GM23338 (cell line): ENCODE measurements at regions not wholly inside any gene's neighbourhood (a gene's known extent, or its start where the extent isn't known, plus 50 kb on each side); places are given as distances from the start of the nearest gene placed in this dataset.

ENCODE experiments used
- ATAC-seq: fragments of 200-7000 bp; cut with Tn5 transposase; 3 replicates; pipeline ENCODE4 v1.9.1; 2020
- DNase-seq: peaks from one replicate; pipeline ENCODE4 v3.0.0-alpha.2; 2015; ENCODE audit warnings: low spot score
- H2AFZ ChIP-seq: fragments of 200-600 bp; sonication (generic); 2 replicates; pipeline ENCODE4 v1.8.0; 2016; ENCODE audit warnings: antibody characterized with exemption, mild to moderate bottlenecking, moderate library complexity
- H3F3A ChIP-seq: fragments of 200-600 bp; sonication (generic); replicated peaks from 2 replicates; pipeline ENCODE4 v1.8.0; 2017; ENCODE audit warnings: antibody characterized with exemption, mixed run types, low read depth
- H3K27ac ChIP-seq: fragments of 200-600 bp; sonication (generic); 2 replicates; pipeline ENCODE4 v1.6.1; 2016; ENCODE audit warnings: low read depth
- H3K27me3 ChIP-seq: fragments of 200-600 bp; sonication (generic); 2 replicates; pipeline ENCODE4 v1.8.0; 2016; ENCODE audit warnings: mild to moderate bottlenecking, mixed run types, moderate library complexity; ENCODE audit not compliant: insufficient read depth
- H3K36me3 ChIP-seq: fragments of 200-600 bp; sonication (generic); 2 replicates; pipeline ENCODE4 v1.8.0; 2016; ENCODE audit warnings: mild to moderate bottlenecking; ENCODE audit not compliant: insufficient read depth
- H3K4me1 ChIP-seq: fragments of 200-600 bp; sonication (generic); 2 replicates; pipeline ENCODE4 v1.8.0; 2016; ENCODE audit warnings: mild to moderate bottlenecking, moderate library complexity; ENCODE audit not compliant: insufficient read depth
- H3K4me2 ChIP-seq: fragments of 200-600 bp; sonication (generic); 2 replicates; pipeline ENCODE4 v1.7.1; 2017; ENCODE audit warnings: mixed run types
- H3K4me3 ChIP-seq: fragments of 200-600 bp; sonication (generic); 2 replicates; pipeline ENCODE4 v1.6.1; 2016; ENCODE audit warnings: mixed run types
- H3K79me2 ChIP-seq: fragments of 200-600 bp; sonication (generic); replicated peaks from 2 replicates; pipeline ENCODE4 v1.8.0; 2017; ENCODE audit warnings: mild to moderate bottlenecking; ENCODE audit not compliant: insufficient read depth
- H3K9me2 ChIP-seq: fragments of 200-600 bp; sonication (generic); 2 replicates; pipeline ENCODE4 v1.8.0; 2017; ENCODE audit not compliant: insufficient read depth
- H4K20me1 ChIP-seq: fragments of 200-600 bp; sonication (generic); replicated peaks from 2 replicates; pipeline ENCODE4 v1.8.0; 2017; ENCODE audit warnings: mild to moderate bottlenecking; ENCODE audit not compliant: insufficient read depth
- H3K27ac Mint-ChIP-seq: 2 replicates; pipeline ENCODE4 v1.8.0; 2020; ENCODE audit warnings: inconsistent platforms, mild to moderate bottlenecking, moderate library complexity, mixed read lengths
- H3K27me3 Mint-ChIP-seq: 3 replicates; pipeline ENCODE4 v1.8.0; 2022; ENCODE audit warnings: low read depth, mild to moderate bottlenecking, moderate library complexity, mixed read lengths, inconsistent platforms; ENCODE audit not compliant: insufficient read depth, poor library complexity
- H3K36me3 Mint-ChIP-seq: 3 replicates; pipeline ENCODE4 v1.8.0; 2021; ENCODE audit warnings: low read depth, mild to moderate bottlenecking, inconsistent platforms, moderate library complexity, mixed read lengths
- H3K4me1 Mint-ChIP-seq: 3 replicates; pipeline ENCODE4 v1.8.0; 2020; ENCODE audit warnings: mild to moderate bottlenecking, inconsistent platforms, mixed read lengths
- H3K4me3 Mint-ChIP-seq: 3 replicates; pipeline ENCODE4 v1.8.0; 2021; ENCODE audit warnings: moderate library complexity, mild to moderate bottlenecking, inconsistent platforms, mixed read lengths
- H3K9me3 Mint-ChIP-seq: 3 replicates; pipeline ENCODE4 v1.8.0; 2020; ENCODE audit warnings: moderate library complexity, mild to moderate bottlenecking, inconsistent platforms, mixed read lengths
- CREB1 ChIP-seq: fragments of 250-450 bp; sonication (Bioruptor Pico); IDR thresholded peaks from 2 replicates; pipeline ENCODE4 v1.5.0; 2020; ENCODE audit warnings: low read depth, mild to moderate bottlenecking, moderate library complexity
- CTCF ChIP-seq, 2 experiments: fragments of 200-600 bp in 1 of 2; sonication (generic) in 1 of 2; conservative IDR thresholded peaks; 2 replicates each; pipeline versions ENCODE4 v1.5.1 to v1.6.1; 2016 to 2017; ENCODE audit warnings: antibody characterized with exemption in 2 of 2, low read depth in 2 of 2, mild to moderate bottlenecking in 2 of 2, moderate library complexity in 1 of 2
- ETS1 ChIP-seq: IDR thresholded peaks from 2 replicates; pipeline ENCODE4 v1.6.1; 2016; ENCODE audit warnings: antibody characterized with exemption
- EZH2 ChIP-seq: fragments of 200-600 bp; sonication (generic); IDR thresholded peaks from one replicate; pipeline ENCODE4 v1.8.0; 2017; ENCODE audit warnings: antibody characterized with exemption, mild to moderate bottlenecking, low read depth; ENCODE audit not compliant: unreplicated experiment
- EZH2phosphoT487 ChIP-seq: fragments of 200-600 bp; sonication (generic); IDR thresholded peaks from one replicate; pipeline ENCODE4 v1.8.1; 2018; ENCODE audit warnings: antibody characterized with exemption; ENCODE audit not compliant: unreplicated experiment
- JUNB ChIP-seq: IDR thresholded peaks from one replicate; pipeline ENCODE4 v1.6.1; 2016; ENCODE audit warnings: antibody characterized with exemption; ENCODE audit not compliant: unreplicated experiment
- NANOG ChIP-seq: IDR thresholded peaks from 2 replicates; pipeline ENCODE4 v1.6.1; 2016; ENCODE audit warnings: antibody characterized with exemption, borderline replicate concordance
- POLR2AphosphoS5 ChIP-seq: IDR thresholded peaks from 2 replicates; pipeline ENCODE4 v1.6.1; 2016; ENCODE audit warnings: antibody characterized with exemption, low read depth
- REST ChIP-seq: IDR thresholded peaks from one replicate; pipeline ENCODE4 v1.6.1; 2018; ENCODE audit warnings: antibody characterized with exemption; ENCODE audit not compliant: unreplicated experiment
- STAT1 ChIP-seq: IDR thresholded peaks from one replicate; pipeline ENCODE4 v1.6.1; 2016; ENCODE audit warnings: antibody characterized with exemption; ENCODE audit not compliant: unreplicated experiment
- ZNF114 ChIP-seq: fragments of 250-450 bp; sonication (Bioruptor Pico); IDR thresholded peaks from 2 replicates; pipeline ENCODE4 v1.5.0; 2020; ENCODE audit warnings: mild to moderate bottlenecking, moderate library complexity
- ZNF331 ChIP-seq: fragments of 250-450 bp; sonication (Bioruptor Pico); IDR thresholded peaks from 2 replicates; pipeline ENCODE4 v1.5.0; 2020; ENCODE audit warnings: low read depth, mild to moderate bottlenecking, moderate library complexity
- ZNF462 ChIP-seq: fragments of 250-450 bp; sonication (Bioruptor Pico); IDR thresholded peaks from 2 replicates; pipeline ENCODE4 v1.5.0; 2020; ENCODE audit warnings: mild to moderate bottlenecking, moderate library complexity

DNA sequence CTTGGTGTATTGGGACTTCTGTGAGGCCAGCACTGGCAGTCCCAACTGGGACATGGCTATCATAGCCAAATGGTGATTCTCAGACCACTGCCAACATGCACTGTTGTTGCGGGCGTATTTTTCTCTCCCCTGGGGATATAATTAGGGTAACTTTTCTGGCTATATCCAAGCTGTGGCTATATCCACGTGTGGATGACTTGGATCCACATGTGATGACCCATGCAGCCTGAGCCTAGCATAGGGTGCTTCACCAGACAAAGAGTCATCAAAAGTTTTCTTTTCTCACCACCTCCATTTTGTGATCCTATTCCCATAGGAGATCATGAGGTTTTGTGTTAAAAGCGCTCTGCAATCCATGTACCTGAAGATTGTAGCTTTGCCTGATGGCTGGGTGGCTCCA, 51.2 kb upstream of the CSF3R start (continued):
- no peak for TF ChIP-seq ETS1
- no peak for TF ChIP-seq ZNF331 (CRISPR knock-in tag)
- no peak for TF ChIP-seq EZH2
- no peak for TF ChIP-seq ZNF462 (CRISPR knock-in tag)
- TF ChIP-seq STAT1 = no peak
- no peak for TF ChIP-seq JUNB

GRCh38 chr1:36532810-36533401, 50.2 kb upstream of the CSF3R start:
- no peak for DNase-seq
- Mint-ChIP-seq H3K9me3 (no peaks in the 10 kb centered on the region; the same call in 2 of the 3 replicates), H3K4me3 (no peak overlapping the region), H3K27ac (no peak overlapping the region), H3K4me1 (peaks cover 4% of the 10 kb centered on the region; the same call in 2 of the 3 replicates), H3K36me3 (no peaks in the 10 kb centered on the region), H3K27me3 (peaks cover 7% of the 10 kb centered on the region)
- no peaks in the 10 kb centered on the region for H3F3A ChIP-seq
- no peaks in the 10 kb centered on the region for H4K20me1 ChIP-seq
- H3K27me3 ChIP-seq = no peaks in the 10 kb centered on the region
- H3K27ac ChIP-seq = no peak overlapping the region
- no peak overlapping the region for H2AFZ ChIP-seq
- no peaks in the 10 kb centered on the region for H3K36me3 ChIP-seq
- H3K4me2 ChIP-seq = no peak overlapping the region
- no peak overlapping the region for H3K4me3 ChIP-seq
- ATAC-seq = no peak
- no peaks in the 10 kb centered on the region for H3K4me1 ChIP-seq
- H3K79me2 ChIP-seq = no peaks in the 10 kb centered on the region
- H3K9me2 ChIP-seq = no peaks in the 10 kb centered on the region
- no peak for TF ChIP-seq REST
- no peak for TF ChIP-seq JUNB
- TF ChIP-seq STAT1 = no peak
- no peak for TF ChIP-seq CREB1 (CRISPR knock-in tag)
- no peak for TF ChIP-seq NANOG
- TF ChIP-seq ZNF114 (CRISPR knock-in tag) = no peak
- no peak for TF ChIP-seq CTCF (conservative IDR thresholded peaks at IDR 0.05; ENCODE audit: low read depth in 2 of 2)
- TF ChIP-seq ZNF331 (CRISPR knock-in tag) = no peak
- no peak for TF ChIP-seq EZH2phosphoT487
- TF ChIP-seq EZH2 = no peak
- TF ChIP-seq POLR2AphosphoS5 = no peak
